Trophoblast cell (in vitro differentiated cells and primary cell): ENCODE measurements at regions not wholly inside any gene's neighbourhood (a gene's known extent, or its start where the extent isn't known, plus 50 kb on each side); places are given as distances from the start of the nearest gene placed in this dataset.

Source experiments
- DNase-seq, 2 donors: peaks; one replicate each; pipeline ENCODE4 v3.0.0-alpha.2; 2016
- H2AFZ ChIP-seq: 2 replicates; pipeline ENCODE4 v1.6.1; 2013; ENCODE audit warnings: low read length, moderate library complexity, mild to moderate bottlenecking; ENCODE audit not compliant: insufficient read depth, poor library complexity
- H2AK5ac ChIP-seq: 2 replicates; pipeline ENCODE4 v1.6.1; 2013; ENCODE audit warnings: mild to moderate bottlenecking, low read length
- H2BK120ac ChIP-seq: 2 replicates; pipeline ENCODE4 v1.6.1; 2013; ENCODE audit warnings: low read length, mild to moderate bottlenecking, moderate library complexity; ENCODE audit not compliant: insufficient read depth, poor library complexity
- H2BK12ac ChIP-seq: 2 replicates; pipeline ENCODE4 v1.6.1; 2013; ENCODE audit warnings: mild to moderate bottlenecking, low read length, moderate library complexity
- H2BK5ac ChIP-seq: 2 replicates; pipeline ENCODE4 v1.6.1; 2013; ENCODE audit warnings: low read length, low read depth, moderate library complexity, mild to moderate bottlenecking; ENCODE audit not compliant: poor library complexity
- H3K14ac ChIP-seq: 2 replicates; pipeline ENCODE4 v1.6.1; 2013; ENCODE audit warnings: mild to moderate bottlenecking, low read length
- H3K18ac ChIP-seq: 2 replicates; pipeline ENCODE4 v1.6.1; 2013; ENCODE audit warnings: mild to moderate bottlenecking, low read length
- H3K23ac ChIP-seq: 2 replicates; pipeline ENCODE4 v1.6.1; 2013; ENCODE audit warnings: low read length
- H3K27ac ChIP-seq: 2 replicates; pipeline ENCODE4 v1.5.1; 2013; ENCODE audit warnings: low read depth, mild to moderate bottlenecking, inconsistent platforms, low read length, moderate library complexity
- H3K27me3 ChIP-seq: 2 replicates; pipeline ENCODE4 v1.6.1; 2013; ENCODE audit warnings: inconsistent platforms, mild to moderate bottlenecking, low read length, moderate library complexity; ENCODE audit not compliant: insufficient read depth
- H3K36me3 ChIP-seq, 2 experiments: 1 replicate in 1 of 2; 2 replicates in 1 of 2; pipeline ENCODE4 v1.6.1; 2013; ENCODE audit warnings: low read length in 2 of 2, mild to moderate bottlenecking in 2 of 2, moderate library complexity in 1 of 2; ENCODE audit not compliant: insufficient read depth in 2 of 2, control insufficient read depth in 1 of 2
- H3K4ac ChIP-seq: 2 replicates; pipeline ENCODE4 v1.6.1; 2013; ENCODE audit warnings: low read depth, mild to moderate bottlenecking, low read length, moderate library complexity
- H3K4me1 ChIP-seq, 2 experiments: 1 replicate in 1 of 2; 2 replicates in 1 of 2; pipeline ENCODE4 v1.6.1; 2013; ENCODE audit warnings: low read length in 2 of 2, mild to moderate bottlenecking in 2 of 2, moderate library complexity in 1 of 2; ENCODE audit not compliant: insufficient read depth in 2 of 2, control insufficient read depth in 1 of 2
- H3K4me2 ChIP-seq: 2 replicates; pipeline ENCODE4 v1.6.1; 2013; ENCODE audit warnings: inconsistent platforms, mild to moderate bottlenecking, low read length, moderate library complexity
- H3K4me3 ChIP-seq: 2 replicates; pipeline ENCODE4 v1.5.1; 2013; ENCODE audit warnings: mild to moderate bottlenecking, low read depth, low read length, inconsistent platforms
- H3K79me1 ChIP-seq: one replicate; pipeline ENCODE4 v1.6.1; 2013; ENCODE audit warnings: low read length
- H3K79me2 ChIP-seq: 2 replicates; pipeline ENCODE4 v1.6.1; 2013; ENCODE audit warnings: low read length, mild to moderate bottlenecking; ENCODE audit not compliant: control insufficient read depth, insufficient read depth, poor library complexity
- H3K9ac ChIP-seq: 2 replicates; pipeline ENCODE4 v1.6.1; 2013; ENCODE audit warnings: mild to moderate bottlenecking, low read length
- H3K9me3 ChIP-seq: 2 replicates; pipeline ENCODE4 v1.6.1; 2013; ENCODE audit warnings: low read depth, mild to moderate bottlenecking, control low read depth, inconsistent platforms, low read length; ENCODE audit not compliant: insufficient read depth
- H4K12ac ChIP-seq: 2 replicates; pipeline ENCODE4 v1.6.1; 2013; ENCODE audit warnings: low read depth, mild to moderate bottlenecking, low read length, moderate library complexity
- H4K8ac ChIP-seq: 2 replicates; pipeline ENCODE4 v1.6.1; 2013; ENCODE audit warnings: low read depth, mild to moderate bottlenecking, low read length, moderate library complexity
- H4K91ac ChIP-seq: one replicate; pipeline ENCODE4 v1.6.1; 2013; ENCODE audit warnings: low read depth, mild to moderate bottlenecking, low read length, moderate library complexity
- WGBS: extraction: QIAGEN DNeasy Blood & Tissue Kit; methylation state at CpG from one replicate; pipeline ENCODE4 v1.1.7; 2013; ENCODE audit warnings: missing lambda C conversion rate; ENCODE audit not compliant: insufficient read length, insufficient coverage; ENCODE audit errors: extremely low coverage; 5-methylcytosine and 5-hydroxymethylcytosine counted together

DNA sequence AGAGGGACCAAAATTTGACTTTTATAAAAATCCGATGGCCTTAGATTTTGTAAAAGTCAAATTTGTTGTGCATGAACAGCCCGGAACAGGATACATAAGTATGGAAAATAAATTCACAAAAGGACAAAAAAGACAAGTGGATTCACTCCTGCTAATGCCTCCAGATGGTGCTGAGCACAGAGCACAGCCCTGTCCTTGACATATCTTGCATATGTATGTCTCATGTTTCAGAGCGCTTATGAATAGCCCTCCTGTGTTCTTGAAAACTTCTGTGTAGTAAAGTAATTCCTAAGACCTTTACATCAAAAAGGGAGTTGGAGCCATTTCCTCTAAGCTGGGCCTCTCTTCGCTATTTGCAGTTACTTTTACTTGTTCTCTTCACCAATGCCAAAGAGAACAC, 110.7 kb upstream of the RAB3GAP2 start:
- Histone ChIP-seq H3K79me2 (no peaks in the 10 kb centered on the region), H3K79me1 (no peaks in the 10 kb centered on the region), H2BK5ac (no peak overlapping the region), H3K9ac (no peak overlapping the region), H3K4me3 (no peak overlapping the region), H2BK120ac (no peak overlapping the region), H4K91ac (no peak overlapping the region), H2AK5ac (no peak overlapping the region), H2AFZ (no peak overlapping the region), H3K27me3 (no peaks in the 10 kb centered on the region), H3K9me3 (peaks cover 2% of the 10 kb centered on the region), H3K14ac (no peak overlapping the region), H4K8ac (no peak overlapping the region), H3K18ac (no peak overlapping the region), H4K12ac (no peak overlapping the region), H3K4me1 (peaks cover 0 to 2% of the 10 kb centered on the region in 2 experiments), H3K4me2 (no peak overlapping the region), H3K23ac (no peak overlapping the region), H3K36me3 (no peaks in the 10 kb centered on the region), H3K27ac (no peak overlapping the region), H3K4ac (no peak overlapping the region), H2BK12ac (no peak overlapping the region)
- no peak for DNase-seq
- no CpG with 5 or more reads among the region's 4 CpGs for WGBS

DNA sequence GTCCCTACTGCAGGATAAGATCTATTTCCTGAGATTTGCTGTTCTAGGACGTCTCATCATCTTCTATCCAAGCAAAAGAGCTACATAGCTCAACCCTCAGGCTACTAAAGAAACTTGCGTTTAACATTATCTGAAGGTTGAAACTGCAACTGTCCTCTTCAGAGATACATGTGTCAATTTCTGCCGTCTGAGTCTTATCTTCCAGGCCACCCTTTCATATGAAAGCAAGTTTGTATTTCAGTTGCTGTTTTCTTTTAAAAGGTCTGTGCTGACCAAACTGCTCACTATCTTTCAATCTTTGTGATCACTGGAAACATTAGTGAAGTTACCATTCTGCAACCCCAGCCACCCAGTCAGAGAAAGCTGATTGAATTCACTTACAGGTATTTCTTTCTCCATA, 108.6 kb upstream of the RAB3GAP2 start:
- H3K9ac ChIP-seq = no peak overlapping the region
- no peaks in the 10 kb centered on the region for H3K79me1 ChIP-seq
- no peak overlapping the region for H2AK5ac ChIP-seq
- no peak overlapping the region for H4K8ac ChIP-seq
- H3K4me3 ChIP-seq = no peak overlapping the region
- H2AFZ ChIP-seq = no peak overlapping the region
- WGBS = no CpG with 5 or more reads among the region's 3 CpGs
- H4K91ac ChIP-seq = no peak overlapping the region
- no peak overlapping the region for H3K18ac ChIP-seq
- peaks cover 2% of the 10 kb centered on the region for H3K9me3 ChIP-seq
- no peak overlapping the region for H3K4ac ChIP-seq
- no peak overlapping the region for H4K12ac ChIP-seq
- no peak overlapping the region for H2BK12ac ChIP-seq
- H3K4me2 ChIP-seq = no peak overlapping the region
- H3K14ac ChIP-seq = no peak overlapping the region
- H2BK120ac ChIP-seq = no peak overlapping the region
- no peak for DNase-seq
- no peak overlapping the region for H3K23ac ChIP-seq
- no peaks in the 10 kb centered on the region for H3K79me2 ChIP-seq
- no peaks in the 10 kb centered on the region for H3K36me3 ChIP-seq
- peak overlapping the region; percentile 39 for H3K27ac ChIP-seq
- H3K27me3 ChIP-seq = no peaks in the 10 kb centered on the region
- H2BK5ac ChIP-seq = no peak overlapping the region
- peaks cover 0 to 2% of the 10 kb centered on the region in 2 experiments for H3K4me1 ChIP-seq

DNA sequence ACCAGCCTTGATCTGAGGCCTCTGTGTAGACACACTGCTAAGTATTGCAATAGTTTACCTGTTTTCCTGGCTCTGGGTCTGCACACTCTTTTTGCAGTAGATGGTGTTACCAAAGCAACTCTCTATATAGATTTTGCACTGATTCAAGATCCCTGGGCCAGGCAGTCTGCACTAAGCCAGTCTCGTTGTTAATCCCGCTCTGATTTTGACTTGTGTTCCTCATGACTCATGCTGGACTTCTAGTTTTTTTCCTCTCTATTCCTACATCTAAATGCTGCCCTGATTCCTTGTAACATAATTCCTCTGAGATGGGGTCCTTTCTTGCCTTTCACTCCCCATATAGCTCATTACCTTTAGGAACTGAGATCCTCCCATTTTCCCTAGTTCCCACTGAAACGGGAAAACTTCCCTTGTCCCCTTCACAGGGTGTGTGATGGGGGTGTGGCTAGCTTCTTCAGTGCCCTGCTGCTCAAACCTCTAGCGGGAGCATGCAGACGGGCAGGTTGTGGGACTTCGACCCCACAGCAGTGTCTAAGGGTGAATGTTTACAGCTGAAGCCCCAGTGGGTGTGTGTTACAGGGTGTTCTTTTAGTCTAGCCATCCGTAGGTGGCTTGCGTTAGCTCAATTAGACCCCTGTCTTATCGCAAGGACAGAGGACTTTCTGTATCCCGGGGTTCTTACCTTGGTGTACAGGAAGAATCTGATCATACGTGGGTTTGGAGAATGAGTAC, 106.5 kb upstream of the RAB3GAP2 start:
- H3K36me3 ChIP-seq = no peaks in the 10 kb centered on the region

GRCh38 chr1:220375715-220376114, 103.5 kb upstream of the RAB3GAP2 start:
- H3K9me3 ChIP-seq = peaks cover 4% of the 10 kb centered on the region
- H3K36me3 ChIP-seq = no peaks in the 10 kb centered on the region
- H2BK5ac ChIP-seq = no peak overlapping the region
- no peak overlapping the region for H3K4ac ChIP-seq
- no peak overlapping the region for H2BK120ac ChIP-seq
- no peak overlapping the region for H3K14ac ChIP-seq
- H2AFZ ChIP-seq = no peak overlapping the region
- H3K79me1 ChIP-seq = peaks cover 5% of the 10 kb centered on the region
- H2BK12ac ChIP-seq = no peak overlapping the region
- peaks cover 9 to 11% of the 10 kb centered on the region in 2 experiments for H3K4me1 ChIP-seq
- no peak overlapping the region for H3K4me3 ChIP-seq
- H3K27ac ChIP-seq = no peak overlapping the region
- no peaks in the 10 kb centered on the region for H3K79me2 ChIP-seq
- WGBS = no CpG with 5 or more reads among the region's 3 CpGs
- H3K9ac ChIP-seq = no peak overlapping the region
- no peak overlapping the region for H4K91ac ChIP-seq
- no peak overlapping the region for H3K4me2 ChIP-seq
- no peak overlapping the region for H3K23ac ChIP-seq
- no peak overlapping the region for H4K12ac ChIP-seq
- no peak overlapping the region for H3K18ac ChIP-seq
- H4K8ac ChIP-seq = no peak overlapping the region
- no peak overlapping the region for H2AK5ac ChIP-seq
- no peak for DNase-seq
- H3K27me3 ChIP-seq = no peaks in the 10 kb centered on the region

More for the DNA sequence above, 106.5 kb upstream of the RAB3GAP2 start:
- H3K4me1 ChIP-seq = peaks cover 3 to 5% of the 10 kb centered on the region in 2 experiments
- no peak overlapping the region for H4K12ac ChIP-seq
- H2BK12ac ChIP-seq = no peak overlapping the region
- no peak overlapping the region for H2BK120ac ChIP-seq
- H4K8ac ChIP-seq = no peak overlapping the region
- H2BK5ac ChIP-seq = no peak overlapping the region
- no peak overlapping the region for H3K4me2 ChIP-seq
- no CpG with 5 or more reads among the region's 11 CpGs for WGBS
- H3K79me2 ChIP-seq = no peaks in the 10 kb centered on the region
- H3K4me3 ChIP-seq = no peak overlapping the region
- no peak overlapping the region for H3K27ac ChIP-seq
- no peak overlapping the region for H4K91ac ChIP-seq
- H3K27me3 ChIP-seq = no peaks in the 10 kb centered on the region
- H3K9ac ChIP-seq = no peak overlapping the region
- H3K23ac ChIP-seq = no peak overlapping the region
- no peak overlapping the region for H2AFZ ChIP-seq
- DNase-seq = no peak
- no peak overlapping the region for H3K18ac ChIP-seq
- no peak overlapping the region for H2AK5ac ChIP-seq
- H3K79me1 ChIP-seq = peaks cover 2% of the 10 kb centered on the region
- peaks cover 2% of the 10 kb centered on the region for H3K9me3 ChIP-seq
- H3K14ac ChIP-seq = no peak overlapping the region
- H3K4ac ChIP-seq = no peak overlapping the region
